ENCODE measurements at regions not wholly inside any gene's neighbourhood (a gene's known extent, or its start where the extent isn't known, plus 50 kb on each side); places are given as distances from the start of the nearest gene placed in this dataset.

- no peaks in the 10 kb centered on the region for H3K4me1 ChIP-seq (ENCODE audit: control insufficient read depth, extremely low read depth, insufficient read depth, low read length)
- H3K9me1 ChIP-seq (replicated peaks; ENCODE audit: control insufficient read depth, extremely low read depth, insufficient read depth, low read length): no peaks in the 10 kb centered on the region
- no peaks in the 10 kb centered on the region for H4K20me1 ChIP-seq (replicated peaks; ENCODE audit: control insufficient read depth, extremely low read depth, insufficient read depth, low read length)
- H3K9me3 ChIP-seq (replicated peaks; ENCODE audit: control insufficient read depth, insufficient read depth, low read length): no peaks in the 10 kb centered on the region
- no peak overlapping the region for H3K4me3 ChIP-seq (replicated peaks in 1 of 3; ENCODE audit: insufficient read depth in 1 of 3, low read depth in 1 of 3, low read length in 3 of 3)
- ChIA-PET CTCF (no interaction called here), POLR2A (no interaction called here)
- H3K27me3 ChIP-seq (ENCODE audit: control insufficient read depth in 2 of 2, insufficient read depth in 2 of 2, low read length in 2 of 2): no peaks in the 10 kb centered on the region
- TF ChIP-seq MAX (IDR thresholded peaks at IDR 0.05; ENCODE audit: insufficient read depth, insufficient read length): no peak
- TF ChIP-seq POLR2AphosphoS5 (IDR thresholded peaks at IDR 0.05; ENCODE audit: insufficient read depth, low read depth, low read length): no peak
- no peak for TF ChIP-seq CTCF (IDR thresholded peaks at IDR 0.05; ENCODE audit: extremely low read depth in 1 of 2, insufficient read depth in 1 of 2, low read depth in 1 of 2, low read length in 2 of 2)
- TF ChIP-seq MYC (IDR thresholded peaks at IDR 0.05; ENCODE audit: low read depth, low read length): no peak
- no peak for TF ChIP-seq EZH2 (IDR thresholded peaks at IDR 0.05; ENCODE audit: borderline replicate concordance, low read depth, low read length, severe bottlenecking)
- TF ChIP-seq FOS (IDR thresholded peaks at IDR 0.05; ENCODE audit: borderline replicate concordance, insufficient read depth, low read length): no peak
- no peak for TF ChIP-seq GATA2 (IDR thresholded peaks at IDR 0.05; ENCODE audit: insufficient read depth, insufficient read length, low read depth, low read length)
- TF ChIP-seq POLR2A (IDR thresholded peaks at IDR 0.05; ENCODE audit: low read depth, low read length): no peak
- no peak for TF ChIP-seq JUN (IDR thresholded peaks at IDR 0.05; ENCODE audit: borderline replicate concordance, insufficient read depth, insufficient read length, low read depth)
- no peak overlapping the region for H3K4me2 ChIP-seq (ENCODE audit: insufficient read depth, low read length)
- BruUV-seq (replicated peaks): no TSS peak
- H3K36me3 ChIP-seq (ENCODE audit: control insufficient read depth in 2 of 2, extremely low read depth in 1 of 2, insufficient read depth in 2 of 2, low read length in 2 of 2): no peaks in the 10 kb centered on the region
- H3K79me2 ChIP-seq (ENCODE audit: control insufficient read depth, insufficient read depth, low read length): no peaks in the 10 kb centered on the region
- intact Hi-C loops (cut with micrococcal nuclease): no loop called here
- FAIRE-seq (no peak), DNase-seq (ENCODE audit: low read depth, low spot score) (no peak)
- dilution Hi-C loops (cut with MboI; ENCODE audit: extremely low pct_ligation_motif_present, low sequenced_read_pairs): no loop called here
- no peak overlapping the region for H3K27ac ChIP-seq (ENCODE audit: insufficient read depth, low read depth, low read length)
- no peak overlapping the region for H3K9ac ChIP-seq (replicated peaks; ENCODE audit: extremely low read depth, insufficient read depth, low read length)
- no peak overlapping the region for H2AFZ ChIP-seq (ENCODE audit: low read depth, low read length)
Measured at GRCh38 chrX:4841216-4841745, 1127.8 kb upstream of the PRKX start.
